ENCODE measurements at regions not wholly inside any gene's neighbourhood (a gene's known extent, or its start where the extent isn't known, plus 50 kb on each side); places are given as distances from the start of the nearest gene placed in this dataset.

DNA sequence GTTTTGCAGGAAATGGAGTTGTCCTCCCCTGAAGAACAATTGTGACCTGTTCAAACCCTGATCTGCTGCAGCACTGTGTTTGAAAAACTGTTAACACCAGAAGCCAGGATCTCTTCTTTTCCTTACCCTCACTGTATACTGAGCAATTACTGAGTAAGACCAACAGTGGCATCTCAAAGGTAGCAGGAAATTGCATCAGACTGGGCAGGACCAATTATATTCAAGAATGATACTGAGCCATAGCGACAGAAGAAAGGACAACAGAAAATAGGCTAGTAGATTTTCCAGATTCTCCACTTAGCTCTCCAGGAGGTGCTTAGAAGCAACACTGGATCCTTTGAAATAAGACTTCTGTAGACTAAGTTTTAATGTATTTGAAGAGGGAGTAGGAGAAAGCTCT lies 57.4 kb upstream of the INHBA start:
- TF ChIP-seq, protein P1, sequence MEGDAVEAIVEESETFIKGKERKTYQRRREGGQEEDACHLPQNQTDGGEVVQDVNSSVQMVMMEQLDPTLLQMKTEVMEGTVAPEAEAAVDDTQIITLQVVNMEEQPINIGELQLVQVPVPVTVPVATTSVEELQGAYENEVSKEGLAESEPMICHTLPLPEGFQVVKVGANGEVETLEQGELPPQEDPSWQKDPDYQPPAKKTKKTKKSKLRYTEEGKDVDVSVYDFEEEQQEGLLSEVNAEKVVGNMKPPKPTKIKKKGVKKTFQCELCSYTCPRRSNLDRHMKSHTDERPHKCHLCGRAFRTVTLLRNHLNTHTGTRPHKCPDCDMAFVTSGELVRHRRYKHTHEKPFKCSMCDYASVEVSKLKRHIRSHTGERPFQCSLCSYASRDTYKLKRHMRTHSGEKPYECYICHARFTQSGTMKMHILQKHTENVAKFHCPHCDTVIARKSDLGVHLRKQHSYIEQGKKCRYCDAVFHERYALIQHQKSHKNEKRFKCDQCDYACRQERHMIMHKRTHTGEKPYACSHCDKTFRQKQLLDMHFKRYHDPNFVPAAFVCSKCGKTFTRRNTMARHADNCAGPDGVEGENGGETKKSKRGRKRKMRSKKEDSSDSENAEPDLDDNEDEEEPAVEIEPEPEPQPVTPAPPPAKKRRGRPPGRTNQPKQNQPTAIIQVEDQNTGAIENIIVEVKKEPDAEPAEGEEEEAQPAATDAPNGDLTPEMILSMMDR (IDR thresholded peaks at IDR 0.05) = no peak
- no peak for TF ChIP-seq POLR2A (IDR thresholded peaks at IDR 0.05)

Measured in lower leg skin (tissue), 3 donors.